ENCODE measurements at regions not wholly inside any gene's neighbourhood (a gene's known extent, or its start where the extent isn't known, plus 50 kb on each side); places are given as distances from the start of the nearest gene placed in this dataset.

GRCh38 chr13:44088411-44088810 is 208.7 kb downstream of the LACC1 start:
- in situ Hi-C loops (cut with MboI; ENCODE audit: low sequenced_read_pairs) = no loop called here

GRCh38 chr13:44088991-44089413 is 209.3 kb downstream of the LACC1 start:
- in situ Hi-C loops (cut with MboI; ENCODE audit: low sequenced_read_pairs) = no loop called here

- in situ Hi-C loops (cut with MboI; ENCODE audit: low sequenced_read_pairs) = no loop called here
Observed at GRCh38 chr13:44089452-44089851, 209.7 kb downstream of the LACC1 start.

GRCh38 chr13:44092078-44092970 is 212.6 kb downstream of the LACC1 start:
- in situ Hi-C loops (cut with MboI; ENCODE audit: low sequenced_read_pairs) = no loop called here

GRCh38 chr13:44093607-44094564 is 214.2 kb downstream of the LACC1 start:
- in situ Hi-C loops (cut with MboI; ENCODE audit: low sequenced_read_pairs) = no loop called here

- in situ Hi-C loops (cut with MboI; ENCODE audit: low sequenced_read_pairs) = no loop called here
Observed at GRCh38 chr13:44096901-44097300, 217.2 kb downstream of the LACC1 start.

- in situ Hi-C loops (cut with MboI; ENCODE audit: low sequenced_read_pairs) = no loop called here
Observed at GRCh38 chr13:44098559-44098958, 218.9 kb downstream of the LACC1 start.

- in situ Hi-C loops (cut with MboI; ENCODE audit: low sequenced_read_pairs) = no loop called here
Observed at GRCh38 chr13:44101347-44102083, 221.8 kb downstream of the LACC1 start.

GRCh38 chr13:44103429-44104196 is 223.9 kb downstream of the LACC1 start:
- in situ Hi-C loops (cut with MboI; ENCODE audit: low sequenced_read_pairs) = no loop called here

GRCh38 chr13:44104197-44104490 is 224.4 kb downstream of the LACC1 start:
- in situ Hi-C loops (cut with MboI; ENCODE audit: low sequenced_read_pairs) = no loop called here

GRCh38 chr13:44104969-44105368 is 225.3 kb downstream of the LACC1 start:
- in situ Hi-C loops (cut with MboI; ENCODE audit: low sequenced_read_pairs) = no loop called here

GRCh38 chr13:44106266-44107152 is 226.8 kb downstream of the LACC1 start:
- in situ Hi-C loops (cut with MboI; ENCODE audit: low sequenced_read_pairs) = no loop called here

GRCh38 chr13:44107357-44108121 is 227.8 kb downstream of the LACC1 start:
- in situ Hi-C loops (cut with MboI; ENCODE audit: low sequenced_read_pairs) = no loop called here

GRCh38 chr13:44108331-44108858 is 228.7 kb downstream of the LACC1 start:
- in situ Hi-C loops (cut with MboI; ENCODE audit: low sequenced_read_pairs) = no loop called here

GRCh38 chr13:44110091-44110621 is 230.5 kb downstream of the LACC1 start:
- in situ Hi-C loops (cut with MboI; ENCODE audit: low sequenced_read_pairs) = no loop called here

GRCh38 chr13:44111701-44112100 is 232.0 kb downstream of the LACC1 start:
- in situ Hi-C loops (cut with MboI; ENCODE audit: low sequenced_read_pairs) = no loop called here

- in situ Hi-C loops (cut with MboI; ENCODE audit: low sequenced_read_pairs) = no loop called here
Observed at GRCh38 chr13:44112700-44113329, 233.1 kb downstream of the LACC1 start.
